ENCODE measurements at regions not wholly inside any gene's neighbourhood (a gene's known extent, or its start where the extent isn't known, plus 50 kb on each side); places are given as distances from the start of the nearest gene placed in this dataset.

DNA sequence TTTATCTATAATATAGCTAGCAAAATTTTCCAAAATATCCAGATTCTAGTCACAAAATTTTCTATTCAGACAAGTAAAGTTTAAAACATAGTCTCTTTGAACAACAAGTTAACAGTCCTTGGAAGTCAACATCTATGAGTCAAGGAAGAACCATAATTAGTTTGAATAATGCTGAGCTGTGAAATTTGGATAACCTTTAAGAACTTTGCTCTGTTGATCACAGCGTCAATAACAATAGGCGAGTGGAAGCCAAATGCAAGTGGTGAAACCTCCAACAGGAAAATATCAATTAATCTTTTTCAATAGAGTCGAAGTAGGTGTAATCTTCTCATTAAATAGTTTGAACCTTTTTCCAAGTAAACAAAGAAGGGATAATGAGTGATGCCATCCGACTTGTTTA lies 466.6 kb downstream of the FOXG1 start:
- Mint-ChIP-seq H3K9me3 (peaks cover 7% of the 10 kb centered on the region), H3K4me3 (no peak overlapping the region), H3K27ac (ENCODE audit: unreplicated experiment) (no peak overlapping the region), H3K27me3 (ENCODE audit: low read depth) (peaks cover 5% of the 10 kb centered on the region), H3K36me3 (ENCODE audit: low read depth) (no peaks in the 10 kb centered on the region), H3K4me1 (no peaks in the 10 kb centered on the region)
- DNase-seq (ENCODE audit: low read depth, low spot score) = no peak
- TF ChIP-seq, protein P1, sequence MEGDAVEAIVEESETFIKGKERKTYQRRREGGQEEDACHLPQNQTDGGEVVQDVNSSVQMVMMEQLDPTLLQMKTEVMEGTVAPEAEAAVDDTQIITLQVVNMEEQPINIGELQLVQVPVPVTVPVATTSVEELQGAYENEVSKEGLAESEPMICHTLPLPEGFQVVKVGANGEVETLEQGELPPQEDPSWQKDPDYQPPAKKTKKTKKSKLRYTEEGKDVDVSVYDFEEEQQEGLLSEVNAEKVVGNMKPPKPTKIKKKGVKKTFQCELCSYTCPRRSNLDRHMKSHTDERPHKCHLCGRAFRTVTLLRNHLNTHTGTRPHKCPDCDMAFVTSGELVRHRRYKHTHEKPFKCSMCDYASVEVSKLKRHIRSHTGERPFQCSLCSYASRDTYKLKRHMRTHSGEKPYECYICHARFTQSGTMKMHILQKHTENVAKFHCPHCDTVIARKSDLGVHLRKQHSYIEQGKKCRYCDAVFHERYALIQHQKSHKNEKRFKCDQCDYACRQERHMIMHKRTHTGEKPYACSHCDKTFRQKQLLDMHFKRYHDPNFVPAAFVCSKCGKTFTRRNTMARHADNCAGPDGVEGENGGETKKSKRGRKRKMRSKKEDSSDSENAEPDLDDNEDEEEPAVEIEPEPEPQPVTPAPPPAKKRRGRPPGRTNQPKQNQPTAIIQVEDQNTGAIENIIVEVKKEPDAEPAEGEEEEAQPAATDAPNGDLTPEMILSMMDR (conservative IDR thresholded peaks at IDR 0.05) = no peak

DNA sequence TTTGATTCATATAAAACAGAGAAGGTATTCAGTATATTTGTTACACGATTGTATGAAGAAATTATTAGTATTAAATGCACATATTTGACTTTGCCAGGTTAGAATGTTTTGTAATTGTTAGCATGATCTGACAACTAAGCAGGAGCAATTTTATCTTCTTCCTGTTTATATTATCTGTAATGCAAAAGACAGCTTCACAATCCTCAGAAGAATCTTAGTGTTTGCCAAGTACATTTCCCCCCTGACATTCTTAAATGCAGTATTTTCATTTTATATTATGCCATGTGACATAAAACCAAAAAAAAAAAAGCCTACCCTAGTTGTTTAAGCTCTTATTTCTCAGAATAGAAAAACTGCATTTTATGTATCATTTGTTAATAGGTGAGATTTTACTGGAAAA lies 469.4 kb downstream of the FOXG1 start:
- H3K27me3 Mint-ChIP-seq (ENCODE audit: low read depth) = no peaks in the 10 kb centered on the region
- peaks cover 7% of the 10 kb centered on the region for H3K9me3 Mint-ChIP-seq

DNA sequence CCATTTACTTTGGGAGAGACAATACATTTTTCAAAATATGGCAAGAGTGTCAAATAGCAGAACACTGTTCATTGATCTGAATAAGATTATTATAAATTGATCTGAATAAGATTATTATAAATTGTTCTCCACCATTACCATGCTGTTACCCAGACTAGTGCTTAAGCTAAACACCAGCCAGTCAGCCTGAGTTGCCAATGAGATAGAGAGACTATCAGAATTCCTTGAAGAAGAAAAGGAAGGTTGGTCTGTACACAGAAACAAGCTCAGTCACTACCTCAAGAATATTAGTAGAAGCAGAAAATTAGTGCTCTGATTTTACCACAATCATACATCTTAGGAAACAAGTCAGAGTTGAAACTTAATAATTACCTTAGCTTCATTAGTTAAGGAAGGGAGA lies 469.8 kb downstream of the FOXG1 start:
- Mint-ChIP-seq H3K4me1 (no peaks in the 10 kb centered on the region), H3K36me3 (ENCODE audit: low read depth) (no peaks in the 10 kb centered on the region), H3K9me3 (peaks cover 5% of the 10 kb centered on the region), H3K27ac (ENCODE audit: unreplicated experiment) (no peak overlapping the region), H3K27me3 (ENCODE audit: low read depth) (no peaks in the 10 kb centered on the region), H3K4me3 (no peak overlapping the region)
- DNase-seq (ENCODE audit: low read depth, low spot score) = no peak
- TF ChIP-seq, protein P1 (conservative IDR thresholded peaks at IDR 0.05) = no peak

More for the DNA sequence above, 469.4 kb downstream of the FOXG1 start:
- Mint-ChIP-seq H3K4me1 (no peaks in the 10 kb centered on the region), H3K27ac (ENCODE audit: unreplicated experiment) (no peak overlapping the region), H3K4me3 (no peak overlapping the region), H3K36me3 (ENCODE audit: low read depth) (no peaks in the 10 kb centered on the region)
- TF ChIP-seq, protein P1 (conservative IDR thresholded peaks at IDR 0.05) = no peak
- no peak for DNase-seq (ENCODE audit: low read depth, low spot score)

DNA sequence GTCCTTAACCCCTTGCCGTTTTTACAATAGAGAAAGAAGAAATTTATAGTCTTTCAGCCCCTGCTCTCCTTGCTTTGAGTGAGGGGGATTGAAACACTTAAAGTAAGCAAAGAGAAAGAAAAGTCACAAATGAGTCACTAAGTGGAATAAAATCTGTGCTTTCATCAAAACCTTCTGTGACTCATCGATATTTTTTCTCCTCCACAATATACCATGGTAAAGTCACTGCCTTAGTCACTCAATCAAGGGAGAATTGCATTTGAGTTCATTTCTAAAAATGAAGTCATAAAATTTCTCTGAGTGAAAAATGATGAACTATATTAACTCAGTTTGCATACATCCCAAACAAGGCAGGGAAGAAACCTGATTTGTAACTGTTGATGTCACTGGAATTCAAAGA lies 470.3 kb downstream of the FOXG1 start:
- no peak for DNase-seq (ENCODE audit: low read depth, low spot score)
- Mint-ChIP-seq H3K4me1 (no peaks in the 10 kb centered on the region), H3K36me3 (ENCODE audit: low read depth) (no peaks in the 10 kb centered on the region), H3K27me3 (ENCODE audit: low read depth) (no peaks in the 10 kb centered on the region), H3K9me3 (peaks cover 8% of the 10 kb centered on the region), H3K27ac (ENCODE audit: unreplicated experiment) (no peak overlapping the region), H3K4me3 (no peak overlapping the region)
- TF ChIP-seq, protein P1 (conservative IDR thresholded peaks at IDR 0.05) = no peak

DNA sequence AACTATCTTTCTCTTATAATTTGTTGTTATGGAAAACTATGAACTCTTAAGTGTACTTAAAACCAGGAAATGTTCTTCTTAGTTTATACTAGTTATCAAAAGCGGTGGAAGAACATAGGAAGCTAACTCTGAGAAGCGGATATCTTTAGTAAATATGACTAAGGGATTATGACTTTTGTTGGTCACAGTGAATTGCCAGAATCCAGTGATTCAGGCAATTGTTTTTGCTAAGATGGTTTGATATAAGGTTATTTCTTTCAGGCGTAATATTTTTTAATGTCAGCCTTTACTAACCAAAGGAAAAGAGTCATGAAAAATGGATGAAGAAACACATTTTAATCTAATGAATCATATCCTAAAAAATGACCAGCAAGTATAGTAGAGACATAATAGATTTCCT lies 473.5 kb downstream of the FOXG1 start:
- Mint-ChIP-seq H3K27me3 (ENCODE audit: low read depth) (no peaks in the 10 kb centered on the region), H3K9me3 (peaks cover 9% of the 10 kb centered on the region), H3K4me1 (no peaks in the 10 kb centered on the region), H3K4me3 (no peak overlapping the region), H3K27ac (ENCODE audit: unreplicated experiment) (no peak overlapping the region), H3K36me3 (ENCODE audit: low read depth) (no peaks in the 10 kb centered on the region)
- DNase-seq (ENCODE audit: low read depth, low spot score) = no peak
- TF ChIP-seq, protein P1 (conservative IDR thresholded peaks at IDR 0.05) = no peak
